ENCODE measurements at regions not wholly inside any gene's neighbourhood (a gene's known extent, or its start where the extent isn't known, plus 50 kb on each side); places are given as distances from the start of the nearest gene placed in this dataset.

GRCh38 chr12:88782351-88782750 lies 202.1 kb upstream of the KITLG start:
- no peak for TF ChIP-seq CTCF (IDR thresholded peaks at IDR 0.05)
- TF ChIP-seq POLR2A (IDR thresholded peaks at IDR 0.05), result no peak
